Liver (tissue), 7 donors: ENCODE measurements at regions not wholly inside any gene's neighbourhood (a gene's known extent, or its start where the extent isn't known, plus 50 kb on each side); places are given as distances from the start of the nearest gene placed in this dataset.

Experiments
- DNase-seq: peaks from one replicate; pipeline ENCODE4 v3.0.0-alpha.2; 2017; ENCODE audit warnings: low spot score
- H3K27ac ChIP-seq, 2 donors: one replicate each; pipeline ENCODE4 v1.7.0; 2013; ENCODE audit warnings: inconsistent platforms in 2 of 2, low read length in 2 of 2, control low read depth in 1 of 2, low read depth in 1 of 2, mild to moderate bottlenecking in 1 of 2
- H3K27me3 ChIP-seq, 4 donors: one replicate each; pipeline versions ENCODE4 v1.6.1 to v1.7.0; 2013; ENCODE audit warnings: low read length in 3 of 4, inconsistent platforms in 1 of 4, mild to moderate bottlenecking in 1 of 4, moderate library complexity in 1 of 4; ENCODE audit not compliant: control insufficient read depth in 4 of 4, insufficient read depth in 4 of 4
- H3K36me3 ChIP-seq, 4 donors: one replicate each; pipeline versions ENCODE4 v1.6.1 to v1.7.0; 2013; ENCODE audit warnings: low read length in 3 of 4, mild to moderate bottlenecking in 3 of 4, low read depth in 1 of 4, moderate library complexity in 1 of 4; ENCODE audit not compliant: control insufficient read depth in 4 of 4, insufficient read depth in 3 of 4
- H3K4me1 ChIP-seq, 4 donors: one replicate each; pipeline versions ENCODE4 v1.6.1 to v1.7.0; 2013; ENCODE audit warnings: low read length in 3 of 4, mild to moderate bottlenecking in 3 of 4, moderate library complexity in 1 of 4; ENCODE audit not compliant: control insufficient read depth in 4 of 4, insufficient read depth in 4 of 4
- H3K4me3 ChIP-seq, 3 donors: one replicate each; pipeline versions ENCODE4 v1.6.1 to v1.7.0; 2013; ENCODE audit warnings: low read length in 3 of 3, control low read depth in 1 of 3, low read depth in 1 of 3, mild to moderate bottlenecking in 1 of 3
- H3K9ac ChIP-seq, 2 donors: one replicate each; pipeline ENCODE4 v1.7.0; 2013; ENCODE audit warnings: low read length in 2 of 2, mild to moderate bottlenecking in 2 of 2, moderate library complexity in 2 of 2, control low read depth in 1 of 2, low read depth in 1 of 2
- H3K9me3 ChIP-seq, 4 donors: one replicate each; pipeline versions ENCODE4 v1.6.1 to v1.7.0; 2013; ENCODE audit warnings: low read length in 3 of 4; ENCODE audit not compliant: control insufficient read depth in 4 of 4
- ATF3 ChIP-seq: IDR thresholded peaks from 2 replicates; pipeline ENCODE4 v1.6.1; 2016; ENCODE audit warnings: antibody characterized with exemption
- FOXA1 ChIP-seq: IDR thresholded peaks from 2 replicates; pipeline ENCODE4 v1.6.1; 2016; ENCODE audit warnings: antibody characterized with exemption
- FOXA2 ChIP-seq: IDR thresholded peaks from 2 replicates; pipeline ENCODE4 v1.6.1; 2016; ENCODE audit warnings: antibody characterized with exemption
- HNF4A ChIP-seq, 2 donors: conservative IDR thresholded peaks; 2 replicates each; pipeline ENCODE4 v1.6.1; 2016; ENCODE audit warnings: antibody characterized with exemption in 2 of 2, mild to moderate bottlenecking in 2 of 2
- HNF4G ChIP-seq: IDR thresholded peaks from 2 replicates; pipeline ENCODE4 v1.6.1; 2016; ENCODE audit warnings: antibody characterized with exemption
- JUND ChIP-seq, 2 donors: IDR thresholded peaks; 2 replicates each; pipeline ENCODE4 v1.6.1; 2016; ENCODE audit warnings: antibody characterized with exemption in 2 of 2
- MAX ChIP-seq: IDR thresholded peaks from 2 replicates; pipeline ENCODE4 v1.6.1; 2016; ENCODE audit warnings: antibody characterized with exemption
- NR2F2 ChIP-seq: IDR thresholded peaks from 2 replicates; pipeline ENCODE4 v1.6.1; 2016; ENCODE audit warnings: antibody characterized with exemption
- RAD21 ChIP-seq, 2 donors: IDR thresholded peaks; 2 replicates each; pipeline ENCODE4 v1.6.1; 2016; ENCODE audit warnings: antibody characterized with exemption in 2 of 2, mild to moderate bottlenecking in 2 of 2
- REST ChIP-seq: IDR thresholded peaks from 2 replicates; pipeline ENCODE4 v1.6.1; 2016; ENCODE audit warnings: antibody characterized with exemption, mild to moderate bottlenecking
- RXRA ChIP-seq, 2 donors: IDR thresholded peaks; 2 replicates each; pipeline ENCODE4 v1.6.1; 2017 to 2018; ENCODE audit warnings: antibody characterized with exemption in 2 of 2, mild to moderate bottlenecking in 1 of 2
- TAF1 ChIP-seq: conservative IDR thresholded peaks from 2 replicates; pipeline ENCODE4 v1.6.1; 2016; ENCODE audit warnings: antibody characterized with exemption, mild to moderate bottlenecking
- YY1 ChIP-seq: IDR thresholded peaks from 2 replicates; pipeline ENCODE4 v1.6.1; 2016; ENCODE audit warnings: antibody characterized with exemption, mild to moderate bottlenecking
- WGBS: extraction: QIAGEN DNeasy Blood & Tissue Kit; methylation state at CpG from one replicate; pipeline ENCODE4 v1.1.7; 2013; 5-methylcytosine and 5-hydroxymethylcytosine counted together
- donor health status: healthy.
- donor health status: healthy.
- donor health status: healthy.
- donor health status: healthy.

- H3K27ac ChIP-seq: no peak overlapping the region
- TF ChIP-seq MAX (no peak), TAF1 (no peak), NR2F2 (no peak), HNF4G (no peak), REST (no peak), HNF4A (conservative IDR thresholded peaks at IDR 0.05) (no peak)
- no peaks in the 10 kb centered on the region for H3K27me3 ChIP-seq
- H3K4me1 ChIP-seq: no peaks in the 10 kb centered on the region
- H3K36me3 ChIP-seq: no peaks in the 10 kb centered on the region
- H3K9me3 ChIP-seq: peaks cover 0 to 8% (median 5%) of the 10 kb centered on the region in 4 donors
- no peak overlapping the region for H3K9ac ChIP-seq
- DNase-seq: no peak
- 50% methylated on average over 3 of the region's 3 CpGs for WGBS
- no peak overlapping the region for H3K4me3 ChIP-seq
These were observed 368.2 kb upstream of the SULF2 start for GRCh38 chr20:48153523-48153922.

- TF ChIP-seq FOXA2 (no peak), TAF1 (no peak)
- H3K4me3 ChIP-seq: no peak overlapping the region
These were observed 367.8 kb upstream of the SULF2 start for GRCh38 chr20:48153103-48153502.

GRCh38 chr20:48150568-48150967 lies 365.3 kb upstream of the SULF2 start:
- TF ChIP-seq MAX (no peak), TAF1 (no peak), RAD21 (IDR thresholded peaks at IDR 0.05) (no peak), RXRA (IDR thresholded peaks at IDR 0.05) (no peak), JUND (IDR thresholded peaks at IDR 0.05) (no peak), YY1 (no peak), REST (no peak), FOXA1 (no peak), HNF4G (no peak), ATF3 (no peak), NR2F2 (no peak)

More at GRCh38 chr20:48153103-48153502, 367.8 kb upstream of the SULF2 start:
- no peaks in the 10 kb centered on the region for H3K27me3 ChIP-seq
- DNase-seq: no peak
- H3K27ac ChIP-seq: no peak overlapping the region
- H3K36me3 ChIP-seq: no peaks in the 10 kb centered on the region
- H3K9me3 ChIP-seq: peaks cover 0 to 8% (median 5%) of the 10 kb centered on the region in 4 donors
- H3K4me1 ChIP-seq: no peaks in the 10 kb centered on the region
- no peak overlapping the region for H3K9ac ChIP-seq
- WGBS: 88% methylated on average over 10 of the region's 10 CpGs

More at GRCh38 chr20:48150568-48150967, 365.3 kb upstream of the SULF2 start:
- Histone ChIP-seq H3K36me3 (no peaks in the 10 kb centered on the region), H3K9ac (no peak overlapping the region), H3K4me1 (no peaks in the 10 kb centered on the region), H3K27ac (no peak overlapping the region), H3K4me3 (no peak overlapping the region), H3K27me3 (peaks cover 0 to 2% (median 0%) of the 10 kb centered on the region in 4 donors), H3K9me3 (no peaks in the 10 kb centered on the region)
- DNase-seq: no peak
- 89% methylated on average over 7 of the region's 7 CpGs for WGBS
